ENCODE measurements at regions not wholly inside any gene's neighbourhood (a gene's known extent, or its start where the extent isn't known, plus 50 kb on each side); places are given as distances from the start of the nearest gene placed in this dataset.

- Histone ChIP-seq H3K4me1 (ENCODE audit: control insufficient read depth in 5 of 5, insufficient read depth in 5 of 5, low read length in 5 of 5) (no peaks in the 10 kb centered on the region), H3K4me3 (no peak overlapping the region), H3K9me3 (ENCODE audit: control insufficient read depth in 4 of 4, insufficient read depth in 3 of 4, low read length in 3 of 4) (no peaks in the 10 kb centered on the region), H3K27ac (ENCODE audit: low read depth in 1 of 2, low read length in 1 of 2) (no peak overlapping the region), H3K9ac (ENCODE audit: insufficient read depth in 1 of 2, low read length in 2 of 2) (no peak overlapping the region), H3K36me3 (ENCODE audit: control insufficient read depth in 4 of 4, insufficient read depth in 4 of 4, low read length in 4 of 4) (no peaks in the 10 kb centered on the region), H3K27me3 (ENCODE audit: control insufficient read depth in 3 of 3, insufficient read depth in 3 of 3, low read length in 2 of 3) (no peaks in the 10 kb centered on the region)
- DNase-seq, result no peak
- no peak for TF ChIP-seq CTCF (IDR thresholded peaks at IDR 0.05; ENCODE audit: control extremely low read depth, extremely low read depth)
- ATAC-seq (ENCODE audit: insufficient read depth, low FRiP score), result no peak
Observed at GRCh38 chr4:126130215-126130614, 815.5 kb downstream of the FAT4 start.

- no peak for TF ChIP-seq CTCF (IDR thresholded peaks at IDR 0.05; ENCODE audit: control extremely low read depth, extremely low read depth)
- DNase-seq, result no peak
- H3K27me3 ChIP-seq (ENCODE audit: control insufficient read depth in 3 of 3, insufficient read depth in 3 of 3, low read length in 2 of 3), result no peaks in the 10 kb centered on the region
- no peaks in the 10 kb centered on the region for H3K4me1 ChIP-seq (ENCODE audit: control insufficient read depth in 5 of 5, insufficient read depth in 5 of 5, low read length in 5 of 5)
- ATAC-seq (ENCODE audit: insufficient read depth, low FRiP score), result no peak
- H3K4me3 ChIP-seq, result no peak overlapping the region
- H3K9ac ChIP-seq (ENCODE audit: insufficient read depth in 1 of 2, low read length in 2 of 2), result no peak overlapping the region
- no peak overlapping the region for H3K27ac ChIP-seq (ENCODE audit: low read depth in 1 of 2, low read length in 1 of 2)
- WGBS, 2 donors, result 89 to 96% methylated on average over 5 of the region's 5 CpGs
- H3K36me3 ChIP-seq (ENCODE audit: control insufficient read depth in 4 of 4, insufficient read depth in 4 of 4, low read length in 4 of 4), result no peaks in the 10 kb centered on the region
- no peaks in the 10 kb centered on the region for H3K9me3 ChIP-seq (ENCODE audit: control insufficient read depth in 4 of 4, insufficient read depth in 3 of 4, low read length in 3 of 4)
Observed at GRCh38 chr4:126136922-126137781, 822.4 kb downstream of the FAT4 start.

GRCh38 chr4:126137782-126138170, 823.0 kb downstream of the FAT4 start:
- no peaks in the 10 kb centered on the region for H3K9me3 ChIP-seq (ENCODE audit: control insufficient read depth in 4 of 4, insufficient read depth in 3 of 4, low read length in 3 of 4)

More at GRCh38 chr4:126137782-126138170, 823.0 kb downstream of the FAT4 start:
- no peak for ATAC-seq (ENCODE audit: insufficient read depth, low FRiP score)
- DNase-seq, result no peak
- no peaks in the 10 kb centered on the region for H3K4me1 ChIP-seq (ENCODE audit: control insufficient read depth in 5 of 5, insufficient read depth in 5 of 5, low read length in 5 of 5)
- no peaks in the 10 kb centered on the region for H3K27me3 ChIP-seq (ENCODE audit: control insufficient read depth in 3 of 3, insufficient read depth in 3 of 3, low read length in 2 of 3)
- H3K9ac ChIP-seq (ENCODE audit: insufficient read depth in 1 of 2, low read length in 2 of 2), result no peak overlapping the region
- no peak for TF ChIP-seq CTCF (IDR thresholded peaks at IDR 0.05; ENCODE audit: control extremely low read depth, extremely low read depth)
- no peak overlapping the region for H3K27ac ChIP-seq (ENCODE audit: low read depth in 1 of 2, low read length in 1 of 2)
- no peak overlapping the region for H3K4me3 ChIP-seq
- no peaks in the 10 kb centered on the region for H3K36me3 ChIP-seq (ENCODE audit: control insufficient read depth in 4 of 4, insufficient read depth in 4 of 4, low read length in 4 of 4)

Measured in lung (tissue), 11 donors.